ENCODE measurements at regions not wholly inside any gene's neighbourhood (a gene's known extent, or its start where the extent isn't known, plus 50 kb on each side); places are given as distances from the start of the nearest gene placed in this dataset.

DNA sequence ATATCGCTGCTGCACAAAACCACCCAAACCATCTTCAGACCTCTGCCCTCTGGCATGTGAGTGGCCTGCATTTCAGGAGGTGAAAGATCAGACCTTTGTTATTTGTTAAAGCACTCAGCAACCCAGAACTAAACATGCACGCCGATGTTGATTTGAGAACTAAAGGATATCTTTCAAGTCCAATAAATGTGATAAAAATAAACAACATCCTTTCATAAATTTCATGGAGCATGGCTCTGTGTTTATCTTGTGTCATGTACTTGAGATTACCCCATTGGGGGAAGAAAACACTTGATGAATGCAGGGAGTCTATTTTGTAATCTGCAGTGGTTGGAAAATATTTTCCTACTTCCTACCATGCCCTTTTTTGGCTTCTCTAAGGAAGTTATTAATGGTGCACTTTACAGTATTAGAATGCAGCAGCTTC, 70.8 kb upstream of the GATA6 start:
- H3K9me3 Mint-ChIP-seq, result no peaks in the 10 kb centered on the region
- H3K4me3 Mint-ChIP-seq, result no peak overlapping the region
- ChIA-PET CTCF (no interaction called here), POLR2A (no interaction called here)
- peaks cover 1% of the 10 kb centered on the region for H3K27me3 Mint-ChIP-seq
- no peaks in the 10 kb centered on the region for H3K36me3 Mint-ChIP-seq
- DNase-seq, result no peak
- intact Hi-C loops (cut with micrococcal nuclease), result no loop called here
- no peaks in the 10 kb centered on the region for H3K4me1 Mint-ChIP-seq (ENCODE audit: low read depth)
- H3K27ac Mint-ChIP-seq, result no peak overlapping the region

DNA sequence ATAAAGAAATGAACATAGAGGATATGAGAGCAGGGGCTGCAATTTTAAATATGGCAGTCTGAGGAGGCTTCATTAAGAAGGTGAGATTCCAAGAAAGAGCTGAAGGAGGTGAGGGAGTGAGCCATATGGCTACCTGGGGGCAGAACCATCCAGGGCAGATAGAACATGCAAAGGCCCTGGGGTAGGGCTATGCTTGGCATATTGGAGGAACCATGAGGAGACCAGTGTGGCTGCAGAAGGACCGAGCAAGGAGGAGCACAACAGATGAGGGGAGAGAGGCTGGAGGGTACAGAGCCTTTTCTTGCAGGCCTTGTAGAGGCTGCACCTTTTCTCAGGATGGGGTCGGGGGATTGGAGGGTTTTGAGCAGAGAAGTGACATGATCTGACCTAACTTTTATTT, 69.5 kb upstream of the GATA6 start:
- POLR2A ChIA-PET, result no interaction called here
- Mint-ChIP-seq H3K4me3 (no peak overlapping the region), H3K4me1 (ENCODE audit: low read depth) (no peaks in the 10 kb centered on the region), H3K27ac (no peak overlapping the region), H3K9me3 (no peaks in the 10 kb centered on the region), H3K27me3 (peaks cover 3% of the 10 kb centered on the region), H3K36me3 (no peaks in the 10 kb centered on the region)
- CTCF ChIA-PET, result no interaction called here
- no peak for DNase-seq
- intact Hi-C loops (cut with micrococcal nuclease), result no loop called here

DNA sequence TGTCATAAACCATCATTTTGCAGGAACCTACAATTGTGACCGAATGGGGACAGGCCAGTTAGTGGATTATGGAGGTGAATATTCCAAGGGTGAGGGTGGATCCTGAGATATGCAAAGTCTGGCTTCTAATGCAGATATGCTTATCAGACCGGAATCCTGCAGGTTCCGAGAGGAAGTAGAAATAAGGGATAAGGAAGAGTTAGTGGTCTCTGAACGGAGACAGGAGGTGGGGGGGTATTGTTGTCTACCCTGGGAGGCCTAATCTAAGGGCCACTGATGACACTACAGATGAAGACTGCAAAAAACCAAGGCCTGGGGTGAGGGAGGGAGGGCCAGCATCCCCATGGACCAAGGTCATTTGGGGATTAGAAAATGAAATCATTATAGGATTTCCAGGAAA, 67.7 kb upstream of the GATA6 start:
- DNase-seq, result no peak
- Mint-ChIP-seq H3K4me1 (ENCODE audit: low read depth) (no peaks in the 10 kb centered on the region), H3K27me3 (peaks cover 3% of the 10 kb centered on the region), H3K36me3 (no peaks in the 10 kb centered on the region), H3K9me3 (no peaks in the 10 kb centered on the region), H3K27ac (no peak overlapping the region), H3K4me3 (no peak overlapping the region)
- CTCF ChIA-PET, result no interaction called here
- intact Hi-C loops (cut with micrococcal nuclease), result no loop called here
- POLR2A ChIA-PET, result no interaction called here

DNA sequence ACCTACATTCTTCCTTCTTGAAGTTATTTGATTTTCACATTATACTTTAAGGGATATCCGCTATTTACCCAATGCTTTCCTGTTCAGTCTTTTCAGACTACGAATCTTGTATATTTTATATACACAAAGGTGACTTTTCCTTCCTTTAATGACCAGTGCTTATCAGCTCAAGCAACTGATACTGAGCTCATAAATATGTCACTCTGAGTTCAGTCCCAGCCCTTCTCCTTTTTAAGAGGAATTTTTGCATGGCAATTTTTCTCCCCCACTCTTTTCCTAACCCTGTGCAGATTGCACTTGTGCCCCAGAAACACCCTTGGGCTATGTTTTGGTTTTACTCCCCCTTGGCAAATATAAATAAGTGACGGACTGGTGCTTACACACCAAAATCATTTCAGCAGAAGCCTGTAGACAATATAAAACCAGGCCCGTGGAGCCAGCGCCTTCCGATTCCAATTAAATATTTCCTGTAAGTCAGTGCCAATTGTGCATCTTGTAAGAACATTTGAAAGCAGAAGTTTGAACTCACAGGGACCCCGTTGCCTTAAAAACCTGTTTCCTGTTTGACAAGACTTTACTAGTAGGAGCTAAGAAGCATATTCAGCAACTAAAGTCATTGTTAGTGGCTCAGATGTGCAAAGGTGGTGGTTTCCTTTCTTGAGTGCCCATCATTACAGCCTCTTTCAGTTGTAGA, 66.3 kb upstream of the GATA6 start:
- ChIA-PET CTCF (no interaction called here), POLR2A (no interaction called here)
- Mint-ChIP-seq H3K27me3 (peaks cover 3% of the 10 kb centered on the region), H3K36me3 (no peaks in the 10 kb centered on the region), H3K4me1 (ENCODE audit: low read depth) (no peaks in the 10 kb centered on the region), H3K4me3 (no peak overlapping the region), H3K9me3 (no peaks in the 10 kb centered on the region), H3K27ac (no peak overlapping the region)
- intact Hi-C loops (cut with micrococcal nuclease), result no loop called here
- no peak for DNase-seq

DNA sequence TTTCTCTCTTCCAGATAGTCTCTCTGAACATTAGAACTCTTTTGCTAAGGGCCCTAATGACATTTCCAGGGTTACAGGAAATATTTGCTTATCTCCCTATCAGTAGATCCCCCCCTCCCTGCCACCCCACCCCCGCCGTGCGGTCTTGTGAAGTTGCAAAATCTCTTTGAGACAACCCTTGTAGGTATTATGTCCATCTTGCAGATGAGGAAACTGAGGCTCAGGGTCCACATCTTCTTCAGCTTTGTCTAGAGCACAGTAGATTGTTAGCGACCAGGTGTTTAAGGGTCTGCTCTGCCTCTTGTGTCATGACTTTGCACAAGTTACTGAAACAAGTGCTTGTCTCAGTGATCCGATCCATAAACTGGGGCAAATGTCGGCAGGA, 65.8 kb upstream of the GATA6 start:
- Mint-ChIP-seq H3K27ac (no peak overlapping the region), H3K27me3 (peaks cover 3% of the 10 kb centered on the region), H3K36me3 (no peaks in the 10 kb centered on the region), H3K4me3 (no peak overlapping the region), H3K9me3 (no peaks in the 10 kb centered on the region), H3K4me1 (ENCODE audit: low read depth) (no peaks in the 10 kb centered on the region)
- intact Hi-C loops (cut with micrococcal nuclease), result no loop called here
- DNase-seq, result no peak
- POLR2A ChIA-PET, result no interaction called here
- CTCF ChIA-PET, result no interaction called here

DNA sequence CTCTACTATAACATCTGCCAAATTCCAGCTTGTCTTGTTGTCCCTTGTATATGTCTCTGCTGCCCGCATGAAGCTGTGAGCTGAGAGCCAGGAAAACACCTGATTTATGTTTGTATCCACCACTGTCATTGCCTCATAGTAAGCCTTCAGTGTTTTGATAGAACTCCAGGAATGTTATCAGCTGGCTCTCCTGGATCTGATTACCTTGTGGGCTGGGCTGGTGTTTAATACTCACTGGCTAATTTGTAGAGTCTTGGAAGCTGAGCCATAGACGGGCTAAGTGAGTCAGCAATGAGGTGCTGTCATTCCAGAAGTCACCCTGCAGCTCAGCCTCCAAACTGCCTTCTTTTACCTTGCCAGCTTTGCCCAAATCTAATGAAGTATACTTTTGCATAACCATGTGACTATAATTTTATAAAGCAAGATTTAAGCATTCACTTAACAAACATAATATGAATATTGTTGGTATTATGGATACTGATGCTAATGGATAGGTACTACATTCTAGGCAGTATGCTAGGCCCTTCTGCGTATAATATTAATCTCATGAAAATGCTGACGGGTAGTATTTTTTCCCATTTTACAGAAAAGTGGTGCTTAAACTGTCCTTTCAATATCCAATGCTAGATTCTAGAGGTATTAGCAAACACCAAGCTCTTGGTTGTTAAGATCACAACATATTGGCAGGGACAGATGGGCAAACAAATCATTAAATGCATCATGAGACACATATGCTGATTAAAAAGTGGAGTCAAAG, 62.7 kb upstream of the GATA6 start:
- Mint-ChIP-seq H3K27me3 (peaks cover 3% of the 10 kb centered on the region), H3K4me3 (no peak overlapping the region), H3K9me3 (no peaks in the 10 kb centered on the region), H3K36me3 (no peaks in the 10 kb centered on the region), H3K4me1 (ENCODE audit: low read depth) (no peaks in the 10 kb centered on the region), H3K27ac (no peak overlapping the region)
- DNase-seq, result no peak
- ChIA-PET POLR2A (no interaction called here), CTCF (no interaction called here)
- intact Hi-C loops (cut with micrococcal nuclease), result no loop called here

DNA sequence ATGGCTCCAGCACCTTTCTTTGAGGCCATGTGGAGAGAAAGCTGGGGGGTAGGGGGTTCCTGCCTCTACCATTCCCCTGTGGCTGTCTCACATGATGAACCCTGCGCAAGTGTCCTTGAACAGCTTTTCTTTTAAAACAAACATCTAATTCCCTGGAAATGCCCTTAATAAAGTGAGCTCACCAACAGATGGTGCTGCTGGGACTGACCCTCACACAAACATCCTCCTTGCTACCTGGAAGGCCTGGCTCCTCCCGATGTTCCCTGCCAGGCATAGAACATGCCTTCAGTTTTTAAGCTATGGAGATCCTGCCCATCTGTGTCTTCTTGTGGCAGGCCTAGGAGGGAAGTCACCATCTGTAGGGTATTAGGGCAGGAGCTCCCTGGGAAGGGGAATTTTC, 60.7 kb upstream of the GATA6 start:
- peaks cover 1% of the 10 kb centered on the region for H3K27me3 Mint-ChIP-seq
- H3K27ac Mint-ChIP-seq, result no peak overlapping the region
- ChIA-PET CTCF (no interaction called here), POLR2A (no interaction called here)
- no peak overlapping the region for H3K4me3 Mint-ChIP-seq
- H3K4me1 Mint-ChIP-seq (ENCODE audit: low read depth), result no peaks in the 10 kb centered on the region
- no peaks in the 10 kb centered on the region for H3K36me3 Mint-ChIP-seq
- H3K9me3 Mint-ChIP-seq, result no peaks in the 10 kb centered on the region
- intact Hi-C loops (cut with micrococcal nuclease), result no loop called here
- DNase-seq, result no peak

DNA sequence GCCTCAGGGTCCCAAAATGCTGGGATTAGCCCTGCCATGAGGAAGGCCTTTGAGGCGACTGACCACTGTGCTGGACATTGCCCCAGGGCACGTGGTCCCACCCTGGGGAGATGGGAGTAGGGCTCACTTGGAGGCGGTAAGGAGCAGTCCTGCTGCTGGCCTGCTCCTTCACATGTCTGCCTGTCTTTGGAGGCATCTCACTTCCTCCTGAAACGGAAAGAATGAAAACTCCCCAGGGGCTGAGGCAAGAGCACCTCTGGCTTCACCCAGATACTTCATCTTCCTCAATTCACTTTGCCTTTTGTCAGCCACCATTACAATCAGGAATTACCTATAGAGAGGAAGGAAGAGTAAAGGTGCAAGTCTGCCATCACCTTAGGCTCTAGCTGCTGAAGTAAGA, 59.9 kb upstream of the GATA6 start:
- Mint-ChIP-seq H3K27ac (no peak overlapping the region), H3K9me3 (no peaks in the 10 kb centered on the region), H3K27me3 (no peaks in the 10 kb centered on the region), H3K4me1 (ENCODE audit: low read depth) (no peaks in the 10 kb centered on the region), H3K4me3 (no peak overlapping the region), H3K36me3 (no peaks in the 10 kb centered on the region)
- POLR2A ChIA-PET, result no interaction called here
- intact Hi-C loops (cut with micrococcal nuclease), result no loop called here
- DNase-seq, result no peak
- CTCF ChIA-PET, result no interaction called here

DNA sequence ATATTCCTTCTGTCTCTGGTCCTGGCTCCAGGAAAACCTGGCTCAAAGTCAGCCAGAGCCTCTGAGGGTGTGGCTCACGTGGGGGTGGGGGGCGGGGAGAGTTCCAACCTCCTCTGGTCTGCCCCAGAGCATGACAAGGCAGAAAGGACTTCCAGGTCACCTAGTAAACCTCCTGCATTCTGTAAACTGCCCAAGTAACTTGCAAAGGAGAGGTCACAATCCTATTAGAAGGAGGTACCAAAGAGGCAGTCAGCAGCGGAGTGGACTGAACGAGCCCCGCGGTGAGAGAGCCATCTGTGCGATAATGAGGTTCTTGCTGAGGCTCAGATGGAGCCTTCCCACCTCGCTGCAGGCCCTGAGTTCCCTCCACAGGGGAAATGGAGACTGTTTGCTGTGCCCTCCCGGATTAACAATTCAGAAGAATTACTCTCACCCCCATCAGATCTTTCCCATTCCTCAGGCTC, 58.9 kb upstream of the GATA6 start:
- DNase-seq, result no peak
- Mint-ChIP-seq H3K4me1 (ENCODE audit: low read depth) (no peaks in the 10 kb centered on the region), H3K27ac (no peak overlapping the region), H3K27me3 (no peaks in the 10 kb centered on the region), H3K9me3 (no peaks in the 10 kb centered on the region), H3K36me3 (no peaks in the 10 kb centered on the region), H3K4me3 (no peak overlapping the region)
- intact Hi-C loops (cut with micrococcal nuclease), result no loop called here
- ChIA-PET CTCF (no interaction called here), POLR2A (no interaction called here)

DNA sequence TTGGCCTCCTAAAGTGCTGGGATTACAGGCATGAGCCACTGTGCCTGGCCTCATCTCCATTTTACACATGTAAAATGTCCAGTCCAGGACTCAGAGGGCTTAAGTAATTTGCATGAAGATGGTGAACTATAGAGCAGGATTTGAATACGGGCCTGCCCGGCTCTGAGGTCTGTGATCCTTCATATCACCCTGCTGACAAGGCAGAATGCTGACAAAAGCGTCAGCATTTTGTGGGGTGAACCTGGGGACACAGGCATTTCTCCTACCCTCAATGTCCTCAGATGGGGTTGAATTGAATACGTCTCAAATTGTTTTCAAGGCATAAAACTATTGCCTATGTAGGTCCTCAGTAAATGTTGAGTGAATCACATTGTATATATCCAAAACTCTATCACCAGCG, 57.2 kb upstream of the GATA6 start:
- Mint-ChIP-seq H3K4me1 (ENCODE audit: low read depth) (no peaks in the 10 kb centered on the region), H3K4me3 (no peak overlapping the region), H3K36me3 (no peaks in the 10 kb centered on the region), H3K27me3 (no peaks in the 10 kb centered on the region), H3K9me3 (no peaks in the 10 kb centered on the region), H3K27ac (no peak overlapping the region)
- ChIA-PET POLR2A (no interaction called here), CTCF (no interaction called here)
- intact Hi-C loops (cut with micrococcal nuclease), result no loop called here
- no peak for DNase-seq

DNA sequence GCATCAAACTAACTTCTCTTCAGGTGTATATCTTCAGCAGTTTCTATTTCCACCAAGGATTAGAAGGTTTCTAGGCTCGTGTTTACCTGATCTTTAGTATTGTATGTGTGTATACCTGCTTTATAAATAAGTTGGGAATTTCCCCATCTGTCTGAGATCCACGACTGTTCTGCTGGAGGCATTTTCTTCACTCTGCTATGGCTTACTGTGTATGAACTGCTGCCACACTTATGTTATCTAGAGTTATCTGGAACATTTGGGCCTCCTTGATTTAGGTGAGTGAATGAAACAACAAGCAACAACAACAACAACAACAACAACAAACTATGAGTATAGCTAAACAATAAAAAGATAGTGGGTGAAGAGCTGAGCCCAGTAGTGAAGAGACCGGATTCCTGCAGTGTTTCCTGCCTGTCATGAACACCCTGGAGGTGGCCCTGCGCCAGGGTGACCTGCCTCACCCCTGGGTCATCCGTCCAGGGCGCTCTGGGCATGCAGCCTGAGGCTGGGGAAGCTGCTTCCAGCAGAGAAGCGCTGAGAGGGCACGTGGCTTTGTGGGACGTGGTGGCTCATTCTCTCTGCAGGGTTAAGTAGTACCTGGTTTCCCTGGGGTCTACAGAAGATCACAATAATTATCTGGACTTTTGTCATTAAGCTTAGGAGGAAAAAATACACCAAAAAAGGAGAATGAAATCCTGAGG, 56.1 kb upstream of the GATA6 start:
- Mint-ChIP-seq H3K36me3 (no peaks in the 10 kb centered on the region), H3K9me3 (no peaks in the 10 kb centered on the region), H3K27ac (no peak overlapping the region), H3K4me1 (ENCODE audit: low read depth) (no peaks in the 10 kb centered on the region), H3K27me3 (no peaks in the 10 kb centered on the region), H3K4me3 (no peak overlapping the region)
- intact Hi-C loops (cut with micrococcal nuclease), result no loop called here
- ChIA-PET POLR2A (no interaction called here), CTCF (no interaction called here)
- DNase-seq, result no peak

DNA sequence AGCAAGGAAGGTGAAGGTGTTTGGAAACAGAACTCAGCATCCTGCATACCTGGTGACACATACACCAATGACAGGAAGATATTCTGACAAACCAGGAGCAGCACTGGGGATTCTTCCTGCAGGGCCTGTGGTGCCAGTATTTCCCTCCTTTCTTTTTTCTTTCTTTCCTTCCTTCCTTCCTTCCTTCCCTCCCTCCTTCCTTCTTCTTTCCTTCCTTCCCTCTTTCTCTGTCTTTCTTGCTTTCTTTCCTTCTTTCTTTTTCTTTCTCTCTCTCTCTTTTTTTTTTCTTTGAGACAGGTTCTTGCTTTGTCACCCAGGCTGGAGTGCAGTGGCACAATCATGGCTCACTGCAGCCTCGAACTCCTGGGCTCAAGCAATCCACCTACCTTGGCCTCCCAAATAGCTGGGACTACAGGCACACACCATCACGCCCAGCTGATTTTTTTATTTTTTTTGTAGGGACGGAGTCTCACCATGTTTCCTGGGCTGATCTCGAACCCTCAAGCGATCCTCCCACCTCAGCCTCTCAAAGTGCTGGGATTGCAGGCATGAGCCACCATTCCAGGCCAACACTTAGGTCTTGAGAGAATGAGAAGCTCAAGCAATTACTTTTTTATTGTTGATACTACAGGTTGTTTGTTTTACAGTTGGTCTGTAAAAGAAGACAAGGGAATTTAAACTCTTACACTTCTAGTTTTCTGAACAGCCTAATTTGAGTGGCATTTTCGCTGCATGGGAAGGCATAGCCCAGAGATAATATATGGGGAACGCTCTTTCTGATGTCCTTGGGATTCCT, 54.7 kb upstream of the GATA6 start:
- CTCF ChIA-PET, result no interaction called here
- Mint-ChIP-seq H3K27me3 (no peaks in the 10 kb centered on the region), H3K4me3 (no peak overlapping the region), H3K27ac (no peak overlapping the region), H3K4me1 (ENCODE audit: low read depth) (no peaks in the 10 kb centered on the region), H3K9me3 (no peaks in the 10 kb centered on the region), H3K36me3 (no peaks in the 10 kb centered on the region)
- intact Hi-C loops (cut with micrococcal nuclease), result no loop called here
- no peak for DNase-seq
- POLR2A ChIA-PET, result no interaction called here

All from activated CD4-positive, alpha-beta memory T cell treated with anti-CD3 and anti-CD28 coated beads for 36 hours (primary cell).